Osteoblast (primary cell): ENCODE measurements at regions not wholly inside any gene's neighbourhood (a gene's known extent, or its start where the extent isn't known, plus 50 kb on each side); places are given as distances from the start of the nearest gene placed in this dataset.
"Not testable (repeated sequence)": the region's sequence is repeated elsewhere in the genome, so short reads cannot be mapped to it uniquely, and the experiment has no call there.

Experiments used
- DNase-seq: peaks from one replicate; pipeline ENCODE4 v3.0.0; 2011; ENCODE audit warnings: low spot score, mixed read lengths; ENCODE audit not compliant: insufficient read length; ENCODE audit errors: missing footprints
- H2AFZ ChIP-seq: 2 replicates; pipeline ENCODE4 v1.6.0; 2011; ENCODE audit warnings: mild to moderate bottlenecking, low read length
- H3K27ac ChIP-seq: 2 replicates; pipeline ENCODE4 v1.5.1; 2011; ENCODE audit warnings: mild to moderate bottlenecking, low read depth, low read length, moderate library complexity
- H3K27me3 ChIP-seq: 2 replicates; pipeline ENCODE4 v1.6.0; 2012; ENCODE audit warnings: mild to moderate bottlenecking, control low read depth, inconsistent platforms, low read length, moderate library complexity; ENCODE audit not compliant: insufficient read depth
- H3K36me3 ChIP-seq: 2 replicates; pipeline ENCODE4 v1.5.1; 2011; ENCODE audit warnings: mild to moderate bottlenecking, low read length, control low read depth, moderate library complexity; ENCODE audit not compliant: insufficient read depth
- H3K4me1 ChIP-seq: 2 replicates; pipeline ENCODE4 v1.5.1; 2011; ENCODE audit warnings: mild to moderate bottlenecking, low read length, control low read depth, moderate library complexity; ENCODE audit not compliant: insufficient read depth
- H3K4me2 ChIP-seq: 2 replicates; pipeline ENCODE4 v1.6.0; 2011; ENCODE audit warnings: mild to moderate bottlenecking, low read length; ENCODE audit not compliant: insufficient read depth
- H3K4me3 ChIP-seq: fragments of 200-600 bp; sonication (generic); 3 replicates; pipeline ENCODE4 v1.5.1; 2012; ENCODE audit warnings: mild to moderate bottlenecking, low read length, inconsistent platforms; ENCODE audit not compliant: insufficient read depth
- H3K79me2 ChIP-seq: 2 replicates; pipeline ENCODE4 v1.6.0; 2012; ENCODE audit warnings: mild to moderate bottlenecking, low read length, control low read depth, inconsistent platforms; ENCODE audit not compliant: insufficient read depth
- H3K9me3 ChIP-seq: 2 replicates; pipeline ENCODE4 v1.5.1; 2011; ENCODE audit warnings: low read depth, low read length, control low read depth
- H4K20me1 ChIP-seq: 2 replicates; pipeline ENCODE4 v1.6.0; 2012; ENCODE audit warnings: mild to moderate bottlenecking, low read length, control low read depth; ENCODE audit not compliant: insufficient read depth
- CTCF ChIP-seq: IDR thresholded peaks from 2 replicates; pipeline ENCODE4 v1.5.1; 2011; ENCODE audit warnings: mild to moderate bottlenecking, low read depth, low read length, moderate library complexity; ENCODE audit errors: extremely low read depth

GRCh38 chr9:97214556-97214955, 92.9 kb upstream of the CCDC180 start:
- H3K4me2 ChIP-seq, H3K4me3 ChIP-seq, H3K27ac ChIP-seq, H3K9me3 ChIP-seq, H3K4me1 ChIP-seq, H3K27me3 ChIP-seq, H3K36me3 ChIP-seq, H2AFZ ChIP-seq, H3K79me2 ChIP-seq, DNase-seq, H4K20me1 ChIP-seq: not testable (repeated sequence)

- not testable (repeated sequence) for H3K4me3 ChIP-seq, H3K36me3 ChIP-seq, H3K9me3 ChIP-seq, H3K4me1 ChIP-seq, DNase-seq, H4K20me1 ChIP-seq, H3K4me2 ChIP-seq, H3K79me2 ChIP-seq, H3K27ac ChIP-seq, H2AFZ ChIP-seq, H3K27me3 ChIP-seq
These were observed 107.8 kb upstream of the CCDC180 start for GRCh38 chr9:97199683-97200082.

GRCh38 chr9:97193767-97194166, 113.7 kb upstream of the CCDC180 start:
- not testable (repeated sequence) for H3K9me3 ChIP-seq, H3K27ac ChIP-seq, H3K4me3 ChIP-seq, H3K27me3 ChIP-seq, H3K4me1 ChIP-seq, H2AFZ ChIP-seq, H3K36me3 ChIP-seq, H3K79me2 ChIP-seq, H3K4me2 ChIP-seq, H4K20me1 ChIP-seq, DNase-seq

GRCh38 chr9:97188545-97188944, 118.9 kb upstream of the CCDC180 start:
- TF ChIP-seq CTCF: no peak
- Histone ChIP-seq H4K20me1 (no peaks in the 10 kb centered on the region), H3K27me3 (no peaks in the 10 kb centered on the region), H3K79me2 (no peaks in the 10 kb centered on the region), H3K9me3 (no peaks in the 10 kb centered on the region), H3K4me3 (no peak overlapping the region), H3K36me3 (no peaks in the 10 kb centered on the region), H3K4me1 (no peaks in the 10 kb centered on the region), H2AFZ (no peak overlapping the region), H3K27ac (no peak overlapping the region), H3K4me2 (no peak overlapping the region)
- DNase-seq: no peak

- H3K9me3 ChIP-seq, DNase-seq, H3K27me3 ChIP-seq, H3K27ac ChIP-seq, H3K4me1 ChIP-seq, H4K20me1 ChIP-seq, H2AFZ ChIP-seq, H3K4me2 ChIP-seq, H3K36me3 ChIP-seq, H3K4me3 ChIP-seq, H3K79me2 ChIP-seq: not testable (repeated sequence)
These were observed 119.8 kb upstream of the CCDC180 start for GRCh38 chr9:97187706-97188105.

GRCh38 chr9:97186493-97186892, 121.0 kb upstream of the CCDC180 start:
- TF ChIP-seq CTCF: no peak
- Histone ChIP-seq H3K27ac (no peak overlapping the region), H3K36me3 (no peaks in the 10 kb centered on the region), H3K27me3 (no peaks in the 10 kb centered on the region), H3K4me2 (no peak overlapping the region), H3K9me3 (no peaks in the 10 kb centered on the region), H3K4me3 (no peak overlapping the region), H2AFZ (no peak overlapping the region), H4K20me1 (no peaks in the 10 kb centered on the region), H3K4me1 (no peaks in the 10 kb centered on the region), H3K79me2 (no peaks in the 10 kb centered on the region)
- no peak for DNase-seq

- H2AFZ ChIP-seq, H3K27me3 ChIP-seq, H3K4me3 ChIP-seq, H3K36me3 ChIP-seq, H3K9me3 ChIP-seq, H4K20me1 ChIP-seq, H3K79me2 ChIP-seq, H3K4me1 ChIP-seq, H3K4me2 ChIP-seq, DNase-seq, H3K27ac ChIP-seq: not testable (repeated sequence)
These were observed 124.9 kb upstream of the CCDC180 start for GRCh38 chr9:97182532-97182931.
